SK-N-SH treated with all-trans-retinoic acid at 6 μM for 48 hours (cell line): ENCODE measurements at regions not wholly inside any gene's neighbourhood (a gene's known extent, or its start where the extent isn't known, plus 50 kb on each side); places are given as distances from the start of the nearest gene placed in this dataset.

ENCODE experiments used
- ARNTL ChIP-seq: fragments of 450-650 bp; formaldehyde crosslinking; IDR thresholded peaks from 2 replicates; pipeline ENCODE4 v1.5.0; 2020; ENCODE audit warnings: low read depth, mild to moderate bottlenecking, moderate library complexity, borderline replicate concordance
- BACH2 ChIP-seq: fragments of 250-450 bp; sonication (Bioruptor Pico); IDR thresholded peaks from 2 replicates; pipeline ENCODE4 v1.9.0; 2021; ENCODE audit warnings: mild to moderate bottlenecking, borderline replicate concordance
- ESRRG ChIP-seq: fragments of 250-450 bp; sonication (Bioruptor Pico); IDR thresholded peaks from 2 replicates; pipeline ENCODE4 v1.6.1; 2021; ENCODE audit warnings: mild to moderate bottlenecking
- RARB ChIP-seq: fragments of 250-450 bp; sonication (Bioruptor Pico); IDR thresholded peaks from 2 replicates; pipeline ENCODE4 v1.8.0; 2021; ENCODE audit warnings: mild to moderate bottlenecking, moderate library complexity
- TOX ChIP-seq: fragments of 250-450 bp; sonication (Bioruptor Pico); IDR thresholded peaks from 2 replicates; pipeline ENCODE4 v1.8.0; 2021; ENCODE audit warnings: mild to moderate bottlenecking, moderate library complexity, borderline replicate concordance
- ZFP3 ChIP-seq: fragments of 250-450 bp; sonication (Bioruptor Pico); IDR thresholded peaks from 2 replicates; pipeline ENCODE4 v1.5.0; 2020; ENCODE audit warnings: mild to moderate bottlenecking, moderate library complexity
- ZNF70 ChIP-seq: fragments of 450-650 bp; formaldehyde crosslinking; IDR thresholded peaks from 2 replicates; pipeline ENCODE4 v1.5.0; 2020; ENCODE audit warnings: mild to moderate bottlenecking, moderate library complexity
- ZNF8 ChIP-seq: fragments of 450-650 bp; formaldehyde crosslinking; IDR thresholded peaks from 2 replicates; pipeline ENCODE4 v1.5.0; 2020; ENCODE audit warnings: mild to moderate bottlenecking, moderate library complexity
- TF ChIP-seq, protein P1 (sequence below): fragments of 250-450 bp; sonication (Bioruptor Pico); IDR thresholded peaks from 2 replicates; pipeline ENCODE4 v1.5.1; 2020; ENCODE audit warnings: low read depth, mild to moderate bottlenecking, moderate library complexity
- TF ChIP-seq, protein P2 (sequence below): fragments of 250-450 bp; sonication (Bioruptor Pico); IDR thresholded peaks from 2 replicates; pipeline ENCODE4 v1.8.0; 2020; ENCODE audit warnings: mild to moderate bottlenecking, moderate library complexity, borderline replicate concordance
- TF ChIP-seq, protein P3 (sequence below): fragments of 250-450 bp; sonication (Bioruptor Pico); IDR thresholded peaks from 2 replicates; pipeline ENCODE4 v1.5.1; 2021; ENCODE audit warnings: mild to moderate bottlenecking, moderate library complexity

DNA sequence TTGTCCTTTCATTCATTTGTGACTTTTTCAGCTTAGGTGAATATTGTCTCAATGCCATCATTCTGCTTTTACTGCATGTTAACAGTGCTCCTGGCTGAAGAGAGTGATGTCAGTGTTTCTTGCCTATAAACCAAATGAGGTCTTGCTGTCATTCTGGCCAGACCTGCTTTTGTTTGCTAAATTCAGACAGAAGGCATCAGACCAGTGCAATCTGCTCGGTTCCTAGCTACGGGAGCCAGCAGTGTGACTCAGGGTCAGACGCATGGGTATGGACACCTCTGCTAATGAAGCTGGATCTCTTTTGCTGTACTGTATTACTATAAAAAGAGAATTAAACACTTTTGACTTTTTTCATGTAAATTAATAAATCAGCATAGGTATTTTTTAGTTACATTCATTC lies 178.9 kb downstream of the TMEM182 start:
- TF ChIP-seq, protein P1, sequence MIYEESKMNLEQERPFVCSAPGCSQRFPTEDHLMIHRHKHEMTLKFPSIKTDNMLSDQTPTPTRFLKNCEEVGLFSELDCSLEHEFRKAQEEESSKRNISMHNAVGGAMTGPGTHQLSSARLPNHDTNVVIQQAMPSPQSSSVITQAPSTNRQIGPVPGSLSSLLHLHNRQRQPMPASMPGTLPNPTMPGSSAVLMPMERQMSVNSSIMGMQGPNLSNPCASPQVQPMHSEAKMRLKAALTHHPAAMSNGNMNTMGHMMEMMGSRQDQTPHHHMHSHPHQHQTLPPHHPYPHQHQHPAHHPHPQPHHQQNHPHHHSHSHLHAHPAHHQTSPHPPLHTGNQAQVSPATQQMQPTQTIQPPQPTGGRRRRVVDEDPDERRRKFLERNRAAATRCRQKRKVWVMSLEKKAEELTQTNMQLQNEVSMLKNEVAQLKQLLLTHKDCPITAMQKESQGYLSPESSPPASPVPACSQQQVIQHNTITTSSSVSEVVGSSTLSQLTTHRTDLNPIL (CRISPR knock-in tag) = no peak
- TF ChIP-seq ZNF8 (CRISPR knock-in tag) = no peak
- TF ChIP-seq ZFP3 (CRISPR knock-in tag) = no peak
- TF ChIP-seq TOX (CRISPR knock-in tag) = no peak
- TF ChIP-seq, protein P2, sequence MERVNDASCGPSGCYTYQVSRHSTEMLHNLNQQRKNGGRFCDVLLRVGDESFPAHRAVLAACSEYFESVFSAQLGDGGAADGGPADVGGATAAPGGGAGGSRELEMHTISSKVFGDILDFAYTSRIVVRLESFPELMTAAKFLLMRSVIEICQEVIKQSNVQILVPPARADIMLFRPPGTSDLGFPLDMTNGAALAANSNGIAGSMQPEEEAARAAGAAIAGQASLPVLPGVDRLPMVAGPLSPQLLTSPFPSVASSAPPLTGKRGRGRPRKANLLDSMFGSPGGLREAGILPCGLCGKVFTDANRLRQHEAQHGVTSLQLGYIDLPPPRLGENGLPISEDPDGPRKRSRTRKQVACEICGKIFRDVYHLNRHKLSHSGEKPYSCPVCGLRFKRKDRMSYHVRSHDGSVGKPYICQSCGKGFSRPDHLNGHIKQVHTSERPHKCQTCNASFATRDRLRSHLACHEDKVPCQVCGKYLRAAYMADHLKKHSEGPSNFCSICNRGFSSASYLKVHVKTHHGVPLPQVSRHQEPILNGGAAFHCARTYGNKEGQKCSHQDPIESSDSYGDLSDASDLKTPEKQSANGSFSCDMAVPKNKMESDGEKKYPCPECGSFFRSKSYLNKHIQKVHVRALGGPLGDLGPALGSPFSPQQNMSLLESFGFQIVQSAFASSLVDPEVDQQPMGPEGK (CRISPR knock-in tag) = no peak
- no peak for TF ChIP-seq ARNTL (CRISPR knock-in tag)
- no peak for TF ChIP-seq ZNF70 (CRISPR knock-in tag)
- TF ChIP-seq ESRRG (CRISPR knock-in tag) = no peak
- TF ChIP-seq RARB = no peak
- TF ChIP-seq BACH2 (CRISPR knock-in tag) = no peak
- TF ChIP-seq, protein P3, sequence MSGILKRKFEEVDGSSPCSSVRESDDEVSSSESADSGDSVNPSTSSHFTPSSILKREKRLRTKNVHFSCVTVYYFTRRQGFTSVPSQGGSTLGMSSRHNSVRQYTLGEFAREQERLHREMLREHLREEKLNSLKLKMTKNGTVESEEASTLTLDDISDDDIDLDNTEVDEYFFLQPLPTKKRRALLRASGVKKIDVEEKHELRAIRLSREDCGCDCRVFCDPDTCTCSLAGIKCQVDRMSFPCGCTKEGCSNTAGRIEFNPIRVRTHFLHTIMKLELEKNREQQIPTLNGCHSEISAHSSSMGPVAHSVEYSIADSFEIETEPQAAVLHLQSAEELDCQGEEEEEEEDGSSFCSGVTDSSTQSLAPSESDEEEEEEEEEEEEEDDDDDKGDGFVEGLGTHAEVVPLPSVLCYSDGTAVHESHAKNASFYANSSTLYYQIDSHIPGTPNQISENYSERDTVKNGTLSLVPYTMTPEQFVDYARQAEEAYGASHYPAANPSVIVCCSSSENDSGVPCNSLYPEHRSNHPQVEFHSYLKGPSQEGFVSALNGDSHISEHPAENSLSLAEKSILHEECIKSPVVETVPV = no peak
